ENCODE measurements at regions not wholly inside any gene's neighbourhood (a gene's known extent, or its start where the extent isn't known, plus 50 kb on each side); places are given as distances from the start of the nearest gene placed in this dataset.

DNA sequence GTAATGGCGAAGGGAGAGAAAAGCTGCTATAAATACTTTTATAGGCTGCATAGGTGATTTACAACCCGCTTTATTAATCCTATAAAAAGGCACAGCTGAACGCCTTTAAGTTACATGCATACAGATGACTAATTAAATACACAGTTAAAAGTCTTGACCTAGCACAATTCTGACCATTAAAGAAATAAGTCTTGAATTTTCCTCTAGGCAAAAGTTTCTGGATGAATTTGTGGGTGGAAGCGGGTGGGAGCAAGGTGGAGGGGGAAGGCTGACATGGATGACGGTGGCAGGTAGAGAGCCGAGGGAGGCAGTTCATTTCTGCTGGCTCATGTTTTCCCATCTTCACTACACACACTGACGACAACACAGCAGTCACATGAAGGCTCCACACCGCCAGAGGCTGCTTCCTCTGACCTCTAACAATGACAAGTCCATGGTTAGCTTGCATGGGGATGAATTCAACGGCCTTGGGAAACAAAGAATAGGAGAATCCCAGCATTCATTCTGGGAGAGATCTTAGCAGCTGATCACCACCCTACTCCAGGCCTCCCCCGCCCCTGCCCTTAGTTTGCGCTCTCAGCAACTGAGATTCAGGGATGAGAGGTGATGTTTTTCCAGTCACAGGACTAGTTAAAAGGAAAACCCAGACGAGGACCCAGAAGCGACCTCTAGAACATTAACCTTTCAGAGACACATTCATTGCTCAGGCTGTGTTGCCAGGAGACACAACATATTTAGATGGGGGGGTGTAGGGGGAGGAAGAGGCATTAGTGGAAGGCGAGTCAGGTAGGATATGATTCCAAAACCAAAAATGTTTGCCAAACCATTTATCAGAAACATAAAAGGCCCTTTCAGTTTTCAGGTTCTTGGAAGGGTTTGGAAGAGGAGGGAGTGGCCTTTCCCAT, 329.3 kb downstream of the PIK3R1 start:
- no peaks in the 10 kb centered on the region for H3K36me3 Mint-ChIP-seq (ENCODE audit: low read depth)
- no peaks in the 10 kb centered on the region for H3K4me1 ChIP-seq (ENCODE audit: control insufficient read depth, insufficient read depth, low read length)
- no peaks in the 10 kb centered on the region for H3K27me3 ChIP-seq (ENCODE audit: control insufficient read depth, insufficient read depth, low read length, poor library complexity, severe bottlenecking)
- H3K27ac ChIP-seq (ENCODE audit: low read depth, low read length): peak overlapping the region; percentile 55
- no peak for DNase-seq
- no peak overlapping the region for H3K27ac Mint-ChIP-seq
- H3K4me3 ChIP-seq (ENCODE audit: low read length): no peak overlapping the region
- H3K9me3 Mint-ChIP-seq: no peaks in the 10 kb centered on the region
- no peaks in the 10 kb centered on the region for H3K36me3 ChIP-seq (ENCODE audit: control insufficient read depth, insufficient read depth, low read length)
- 89 to 91% methylated on average over 4 to 13 of the region's 14 CpGs for WGBS, 2 experiments (ENCODE audit: insufficient coverage in 1 of 2, insufficient read length in 1 of 2)
- no peak overlapping the region for H3K4me3 Mint-ChIP-seq
- H3K9me3 ChIP-seq (ENCODE audit: control insufficient read depth, low read length): no peaks in the 10 kb centered on the region
- no peak overlapping the region for H3K9ac ChIP-seq (ENCODE audit: extremely low read depth, low read length, poor library complexity, severe bottlenecking)
- H3K4me1 Mint-ChIP-seq: no peaks in the 10 kb centered on the region
- no peaks in the 10 kb centered on the region for H3K27me3 Mint-ChIP-seq (ENCODE audit: insufficient read depth)
- TF ChIP-seq, protein P1, sequence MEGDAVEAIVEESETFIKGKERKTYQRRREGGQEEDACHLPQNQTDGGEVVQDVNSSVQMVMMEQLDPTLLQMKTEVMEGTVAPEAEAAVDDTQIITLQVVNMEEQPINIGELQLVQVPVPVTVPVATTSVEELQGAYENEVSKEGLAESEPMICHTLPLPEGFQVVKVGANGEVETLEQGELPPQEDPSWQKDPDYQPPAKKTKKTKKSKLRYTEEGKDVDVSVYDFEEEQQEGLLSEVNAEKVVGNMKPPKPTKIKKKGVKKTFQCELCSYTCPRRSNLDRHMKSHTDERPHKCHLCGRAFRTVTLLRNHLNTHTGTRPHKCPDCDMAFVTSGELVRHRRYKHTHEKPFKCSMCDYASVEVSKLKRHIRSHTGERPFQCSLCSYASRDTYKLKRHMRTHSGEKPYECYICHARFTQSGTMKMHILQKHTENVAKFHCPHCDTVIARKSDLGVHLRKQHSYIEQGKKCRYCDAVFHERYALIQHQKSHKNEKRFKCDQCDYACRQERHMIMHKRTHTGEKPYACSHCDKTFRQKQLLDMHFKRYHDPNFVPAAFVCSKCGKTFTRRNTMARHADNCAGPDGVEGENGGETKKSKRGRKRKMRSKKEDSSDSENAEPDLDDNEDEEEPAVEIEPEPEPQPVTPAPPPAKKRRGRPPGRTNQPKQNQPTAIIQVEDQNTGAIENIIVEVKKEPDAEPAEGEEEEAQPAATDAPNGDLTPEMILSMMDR (conservative IDR thresholded peaks at IDR 0.05): no peak

DNA sequence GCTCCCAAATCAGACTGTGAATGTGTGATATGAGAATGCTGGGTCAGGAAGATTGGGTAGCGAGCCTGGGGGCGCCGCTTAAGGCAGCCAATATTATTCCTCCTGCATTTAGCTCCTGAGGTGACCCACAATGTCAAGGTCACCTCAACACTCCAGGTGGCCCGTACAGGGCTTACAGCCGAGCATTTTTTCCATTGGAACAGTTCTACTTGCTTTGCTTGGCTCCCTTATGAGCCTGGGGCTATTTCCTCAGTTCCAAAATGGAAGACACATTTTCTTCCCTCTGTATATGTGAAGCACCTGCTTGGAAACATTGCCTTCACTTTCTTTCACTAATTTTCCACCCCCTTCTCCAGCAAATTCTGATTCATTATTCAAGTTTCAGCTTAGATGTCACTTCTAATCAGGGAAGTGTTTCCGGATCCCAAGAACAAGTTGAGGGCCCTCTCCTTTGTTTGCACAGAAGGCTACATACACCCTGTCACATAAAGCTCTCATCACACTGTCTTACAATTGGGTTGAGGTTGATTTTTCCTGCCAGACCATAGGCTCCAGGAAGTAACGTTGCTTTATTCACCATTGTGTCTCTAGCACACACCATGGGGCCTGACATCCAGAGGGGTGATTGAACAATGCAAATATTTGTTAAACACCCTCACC, 330.2 kb downstream of the PIK3R1 start:
- no peak overlapping the region for H3K4me3 ChIP-seq (ENCODE audit: low read length)
- no peaks in the 10 kb centered on the region for H3K36me3 Mint-ChIP-seq (ENCODE audit: low read depth)
- no peak overlapping the region for H3K27ac ChIP-seq (ENCODE audit: low read depth, low read length)
- WGBS, 2 experiments (ENCODE audit: insufficient coverage in 1 of 2, insufficient read length in 1 of 2): 78 to 81% methylated on average over 6 to 7 of the region's 7 CpGs
- no peaks in the 10 kb centered on the region for H3K27me3 ChIP-seq (ENCODE audit: control insufficient read depth, insufficient read depth, low read length, poor library complexity, severe bottlenecking)
- H3K4me1 Mint-ChIP-seq: no peaks in the 10 kb centered on the region
- H3K4me1 ChIP-seq (ENCODE audit: control insufficient read depth, insufficient read depth, low read length): no peaks in the 10 kb centered on the region
- no peak for DNase-seq
- no peak overlapping the region for H3K4me3 Mint-ChIP-seq
- H3K27me3 Mint-ChIP-seq (ENCODE audit: insufficient read depth): no peaks in the 10 kb centered on the region
- no peaks in the 10 kb centered on the region for H3K9me3 ChIP-seq (ENCODE audit: control insufficient read depth, low read length)
- no peak overlapping the region for H3K9ac ChIP-seq (ENCODE audit: extremely low read depth, low read length, poor library complexity, severe bottlenecking)
- H3K36me3 ChIP-seq (ENCODE audit: control insufficient read depth, insufficient read depth, low read length): no peaks in the 10 kb centered on the region
- no peaks in the 10 kb centered on the region for H3K9me3 Mint-ChIP-seq
- no peak overlapping the region for H3K27ac Mint-ChIP-seq
- TF ChIP-seq, protein P1 (conservative IDR thresholded peaks at IDR 0.05): no peak

DNA sequence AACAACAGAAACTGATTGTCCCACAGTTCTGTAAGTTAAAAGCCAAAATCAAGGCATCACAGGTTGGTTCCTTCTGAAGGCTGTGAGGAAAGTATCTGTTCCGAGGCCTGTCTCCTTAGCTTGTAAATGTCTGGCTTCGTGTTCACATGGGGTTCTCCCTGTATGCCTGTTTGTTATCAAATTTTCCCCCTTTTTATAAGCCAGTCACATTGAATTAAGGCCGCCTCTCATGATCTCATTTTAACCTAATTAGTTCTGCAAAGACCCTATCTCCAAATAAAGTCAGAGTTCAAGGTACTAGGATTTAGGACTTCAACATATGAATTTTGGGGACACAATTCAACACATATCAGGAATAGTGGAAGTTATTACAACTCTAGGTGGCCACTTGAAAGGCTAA, 331.5 kb downstream of the PIK3R1 start:
- Histone ChIP-seq H3K9me3 (ENCODE audit: control insufficient read depth, low read length) (no peaks in the 10 kb centered on the region), H3K4me3 (ENCODE audit: low read length) (no peak overlapping the region), H3K36me3 (ENCODE audit: control insufficient read depth, insufficient read depth, low read length) (no peaks in the 10 kb centered on the region), H3K4me1 (ENCODE audit: control insufficient read depth, insufficient read depth, low read length) (no peaks in the 10 kb centered on the region), H3K27me3 (ENCODE audit: control insufficient read depth, insufficient read depth, low read length, poor library complexity, severe bottlenecking) (no peaks in the 10 kb centered on the region), H3K9ac (ENCODE audit: extremely low read depth, low read length, poor library complexity, severe bottlenecking) (no peak overlapping the region), H3K27ac (ENCODE audit: low read depth, low read length) (no peak overlapping the region)
- Mint-ChIP-seq H3K4me1 (no peaks in the 10 kb centered on the region), H3K36me3 (ENCODE audit: low read depth) (no peaks in the 10 kb centered on the region), H3K4me3 (no peak overlapping the region), H3K9me3 (no peaks in the 10 kb centered on the region), H3K27ac (no peak overlapping the region), H3K27me3 (ENCODE audit: insufficient read depth) (no peaks in the 10 kb centered on the region)
- no peak for DNase-seq
- 90 to 100% methylated on average over 3 of the region's 3 CpGs for WGBS, 2 experiments (ENCODE audit: insufficient coverage in 1 of 2, insufficient read length in 1 of 2)
- TF ChIP-seq, protein P1 (conservative IDR thresholded peaks at IDR 0.05): no peak
